Loucy (cell line): ENCODE measurements at regions not wholly inside any gene's neighbourhood (a gene's known extent, or its start where the extent isn't known, plus 50 kb on each side); places are given as distances from the start of the nearest gene placed in this dataset.

Experiments used
- CTCF ChIP-seq: fragments of 200-600 bp; sonication (generic); conservative IDR thresholded peaks from 2 replicates; pipeline ENCODE4 v1.5.1; 2014; ENCODE audit warnings: mild to moderate bottlenecking, antibody characterized with exemption, low read length
- EZH2phosphoT487 ChIP-seq: fragments of 200-600 bp; IDR thresholded peaks from 2 replicates; pipeline ENCODE4 v1.6.1; 2018; ENCODE audit warnings: antibody characterized with exemption, mild to moderate bottlenecking, moderate library complexity, borderline replicate concordance

- TF ChIP-seq CTCF (no peak), EZH2phosphoT487 (no peak)
Measured at GRCh38 chr13:48864100-48864499, 111.6 kb upstream of the FNDC3A start.
